ENCODE measurements at regions not wholly inside any gene's neighbourhood (a gene's known extent, or its start where the extent isn't known, plus 50 kb on each side); places are given as distances from the start of the nearest gene placed in this dataset.

GRCh38 chr10:131656431-131656841 lies 244.4 kb upstream of the PPP2R2D start:
- Mint-ChIP-seq H3K36me3 (ENCODE audit: low read depth) (no peaks in the 10 kb centered on the region), H3K4me3 (no peak overlapping the region), H3K27ac (ENCODE audit: unreplicated experiment) (no peak overlapping the region), H3K4me1 (peaks cover 21% of the 10 kb centered on the region), H3K9me3 (peaks cover 4% of the 10 kb centered on the region), H3K27me3 (ENCODE audit: low read depth) (peaks cover 14% of the 10 kb centered on the region)
- no peak for TF ChIP-seq CTCF (conservative IDR thresholded peaks at IDR 0.05)
- no peak for DNase-seq (ENCODE audit: low read depth, low spot score)

GRCh38 chr10:131657318-131657984 lies 243.4 kb upstream of the PPP2R2D start:
- no peak for TF ChIP-seq CTCF (conservative IDR thresholded peaks at IDR 0.05)
- Mint-ChIP-seq H3K27me3 (ENCODE audit: low read depth) (peaks cover 10% of the 10 kb centered on the region), H3K4me1 (peaks cover 11% of the 10 kb centered on the region), H3K9me3 (peaks cover 4% of the 10 kb centered on the region), H3K27ac (ENCODE audit: unreplicated experiment) (no peak overlapping the region), H3K36me3 (ENCODE audit: low read depth) (no peaks in the 10 kb centered on the region), H3K4me3 (no peak overlapping the region)
- DNase-seq (ENCODE audit: low read depth, low spot score) = no peak

- H3K27ac Mint-ChIP-seq (ENCODE audit: unreplicated experiment) = no peak overlapping the region
- peaks cover 5% of the 10 kb centered on the region for H3K27me3 Mint-ChIP-seq (ENCODE audit: low read depth)
- H3K9me3 Mint-ChIP-seq = peaks cover 4% of the 10 kb centered on the region
- no peak for DNase-seq (ENCODE audit: low read depth, low spot score)
- H3K4me3 Mint-ChIP-seq = no peak overlapping the region
- no peaks in the 10 kb centered on the region for H3K36me3 Mint-ChIP-seq (ENCODE audit: low read depth)
- TF ChIP-seq CTCF (conservative IDR thresholded peaks at IDR 0.05) = no peak
- peaks cover 11% of the 10 kb centered on the region for H3K4me1 Mint-ChIP-seq
Measured at GRCh38 chr10:131657985-131658330, 242.8 kb upstream of the PPP2R2D start.

GRCh38 chr10:131658476-131659110 lies 242.2 kb upstream of the PPP2R2D start:
- DNase-seq (ENCODE audit: low read depth, low spot score) = no peak
- no peaks in the 10 kb centered on the region for H3K36me3 Mint-ChIP-seq (ENCODE audit: low read depth)
- peaks cover 4% of the 10 kb centered on the region for H3K9me3 Mint-ChIP-seq
- H3K4me3 Mint-ChIP-seq = no peak overlapping the region
- peaks cover 8% of the 10 kb centered on the region for H3K27me3 Mint-ChIP-seq (ENCODE audit: low read depth)
- H3K4me1 Mint-ChIP-seq = peaks cover 14% of the 10 kb centered on the region
- TF ChIP-seq CTCF (conservative IDR thresholded peaks at IDR 0.05) = no peak
- H3K27ac Mint-ChIP-seq (ENCODE audit: unreplicated experiment) = no peak overlapping the region

DNA sequence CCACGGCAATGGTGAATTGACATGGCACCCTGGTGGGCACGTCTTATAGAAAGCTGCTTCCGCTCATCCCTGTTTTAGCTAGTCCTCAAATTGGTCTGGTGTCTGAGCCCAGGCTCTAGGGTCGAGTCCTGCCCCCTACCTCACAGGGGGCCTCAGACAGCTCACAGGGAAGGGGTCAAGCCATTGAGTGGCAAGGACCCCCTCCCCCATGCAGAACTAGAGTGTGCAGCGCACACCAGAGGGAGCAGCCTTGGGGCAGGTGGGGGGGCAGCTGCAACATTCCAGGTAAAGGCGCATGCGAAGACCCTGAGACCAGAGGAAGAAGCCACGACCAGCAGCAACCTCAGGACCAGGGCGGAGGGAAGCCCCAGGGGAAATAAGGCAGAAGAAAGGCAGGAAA lies 240.4 kb upstream of the PPP2R2D start:
- peaks cover 3% of the 10 kb centered on the region for H3K27me3 Mint-ChIP-seq (ENCODE audit: low read depth)
- H3K4me3 Mint-ChIP-seq = no peak overlapping the region
- TF ChIP-seq CTCF (conservative IDR thresholded peaks at IDR 0.05) = no peak
- DNase-seq (ENCODE audit: low read depth, low spot score) = no peak
- H3K4me1 Mint-ChIP-seq = peaks cover 8% of the 10 kb centered on the region
- no peak overlapping the region for H3K27ac Mint-ChIP-seq (ENCODE audit: unreplicated experiment)
- H3K36me3 Mint-ChIP-seq (ENCODE audit: low read depth) = peaks cover 5% of the 10 kb centered on the region
- H3K9me3 Mint-ChIP-seq = peaks cover 11% of the 10 kb centered on the region

All from neural crest cell (in vitro differentiated cells).